ENCODE measurements at regions not wholly inside any gene's neighbourhood (a gene's known extent, or its start where the extent isn't known, plus 50 kb on each side); places are given as distances from the start of the nearest gene placed in this dataset.

- no peak overlapping the region for H3K4me3 ChIP-seq
- intact Hi-C loops (cut with DNase I) = no loop called here
- ATAC-seq = no peak
- no peak overlapping the region for H3K27ac ChIP-seq
- no peak for DNase-seq
- no peaks in the 10 kb centered on the region for H3K4me1 ChIP-seq
- WGBS, 4 donors = 84 to 88% (median 86%) methylated on average over 2 of the region's 2 CpGs
- TF ChIP-seq POLR2A (IDR thresholded peaks at IDR 0.05) = no peak
- no peak for TF ChIP-seq CTCF (IDR thresholded peaks at IDR 0.05)
- H3K9me3 ChIP-seq = no peaks in the 10 kb centered on the region
- no peaks in the 10 kb centered on the region for H3K36me3 ChIP-seq
- peaks cover 0 to 2% (median 0%) of the 10 kb centered on the region in 9 donors for H3K27me3 ChIP-seq
Measured at GRCh38 chr11:112508750-112509149, 248.1 kb upstream of the PLET1 start.

GRCh38 chr11:112509300-112509699, 248.6 kb upstream of the PLET1 start:
- no peak overlapping the region for H3K27ac ChIP-seq
- intact Hi-C loops (cut with DNase I) = no loop called here
- H3K4me3 ChIP-seq = no peak overlapping the region
- H3K27me3 ChIP-seq = peaks cover 0 to 2% (median 0%) of the 10 kb centered on the region in 9 donors
- no peaks in the 10 kb centered on the region for H3K4me1 ChIP-seq
- TF ChIP-seq POLR2A (IDR thresholded peaks at IDR 0.05) (no peak), CTCF (IDR thresholded peaks at IDR 0.05) (no peak)
- no peaks in the 10 kb centered on the region for H3K9me3 ChIP-seq
- ATAC-seq (no peak), DNase-seq (no peak)
- WGBS, 4 donors = 61 to 78% (median 71%) methylated on average over 2 of the region's 2 CpGs
- H3K36me3 ChIP-seq = no peaks in the 10 kb centered on the region

GRCh38 chr11:112511271-112511670, 250.6 kb upstream of the PLET1 start:
- ATAC-seq = no peak
- Histone ChIP-seq H3K9me3 (no peaks in the 10 kb centered on the region), H3K27me3 (peaks cover 0 to 2% (median 0%) of the 10 kb centered on the region in 9 donors), H3K4me3 (no peak overlapping the region), H3K36me3 (no peaks in the 10 kb centered on the region), H3K27ac (no peak overlapping the region), H3K4me1 (no peaks in the 10 kb centered on the region)
- intact Hi-C loops (cut with DNase I) = no loop called here
- no peak for DNase-seq
- no peak for TF ChIP-seq CTCF (IDR thresholded peaks at IDR 0.05)
- no peak for TF ChIP-seq POLR2A (IDR thresholded peaks at IDR 0.05)
- 63 to 67% (median 66%) methylated on average over 1 of the region's 1 CpG for WGBS, 4 donors

- Histone ChIP-seq H3K9me3 (no peaks in the 10 kb centered on the region), H3K36me3 (no peaks in the 10 kb centered on the region), H3K4me1 (no peaks in the 10 kb centered on the region), H3K4me3 (no peak overlapping the region), H3K27me3 (peaks cover 0 to 2% (median 0%) of the 10 kb centered on the region in 9 donors), H3K27ac (no peak overlapping the region)
- intact Hi-C loops (cut with DNase I) = no loop called here
- TF ChIP-seq CTCF (IDR thresholded peaks at IDR 0.05) = no peak
- TF ChIP-seq POLR2A (IDR thresholded peaks at IDR 0.05) = no peak
- DNase-seq (no peak), ATAC-seq (no peak)
- WGBS, 4 donors = 49 to 75% (median 57%) methylated on average over 1 of the region's 1 CpG
Measured at GRCh38 chr11:112511911-112512310, 251.3 kb upstream of the PLET1 start.
